NOMO-1 treated with DMSO at 0.1 percent for 48 hours (cell line): ENCODE measurements at regions not wholly inside any gene's neighbourhood (a gene's known extent, or its start where the extent isn't known, plus 50 kb on each side); places are given as distances from the start of the nearest gene placed in this dataset.

Source experiments
- DNase-seq: peaks from one replicate; lab custom pipeline; 2025; ENCODE audit not compliant: unreplicated experiment; lab: John Stamatoyannopoulos, UW

- no peak for DNase-seq
Measured at GRCh38 chr4:125365731-125366130, 51.0 kb downstream of the FAT4 start.

GRCh38 chr4:125368146-125368545 is 53.4 kb downstream of the FAT4 start:
- no peak for DNase-seq

GRCh38 chr4:125368671-125369081 is 53.9 kb downstream of the FAT4 start:
- DNase-seq = no peak

DNA sequence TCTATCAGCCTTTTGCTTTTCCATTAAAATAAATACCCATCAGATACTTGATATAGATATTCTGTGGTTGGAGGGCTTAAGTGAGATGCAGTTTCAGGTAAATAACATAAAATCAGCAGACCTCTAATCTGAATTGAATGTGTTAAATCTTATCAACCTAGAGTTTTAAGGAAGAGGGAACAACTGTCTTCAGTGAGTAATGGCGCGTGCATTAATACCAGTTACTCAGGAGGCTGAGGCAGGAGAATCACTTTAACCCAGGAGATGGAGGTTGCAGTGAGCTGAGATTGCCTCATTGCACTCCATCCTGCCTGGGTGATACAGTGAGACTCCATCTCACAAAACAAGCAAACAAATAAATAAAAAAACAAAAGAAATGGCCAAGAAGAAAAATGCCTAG is 54.3 kb downstream of the FAT4 start:
- no peak for DNase-seq

DNA sequence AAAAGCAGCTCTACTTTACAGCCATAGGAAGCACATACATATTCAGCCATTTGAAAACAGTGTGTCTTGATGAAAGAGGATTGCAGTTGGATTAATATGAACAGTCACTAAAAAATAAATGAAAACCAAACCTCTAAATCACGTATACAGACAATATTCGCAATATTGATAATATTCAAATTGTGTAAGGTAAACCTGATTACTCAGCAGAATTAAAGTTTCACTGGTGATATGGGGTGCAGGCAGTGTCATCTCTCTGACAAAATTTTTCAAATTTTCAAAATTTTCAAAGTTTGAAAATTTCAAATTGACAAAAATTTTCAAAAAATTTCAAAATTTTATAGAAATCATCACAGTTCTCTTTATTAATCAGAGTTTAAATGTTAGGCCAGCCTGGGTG is 55.7 kb downstream of the FAT4 start:
- no peak for DNase-seq

DNA sequence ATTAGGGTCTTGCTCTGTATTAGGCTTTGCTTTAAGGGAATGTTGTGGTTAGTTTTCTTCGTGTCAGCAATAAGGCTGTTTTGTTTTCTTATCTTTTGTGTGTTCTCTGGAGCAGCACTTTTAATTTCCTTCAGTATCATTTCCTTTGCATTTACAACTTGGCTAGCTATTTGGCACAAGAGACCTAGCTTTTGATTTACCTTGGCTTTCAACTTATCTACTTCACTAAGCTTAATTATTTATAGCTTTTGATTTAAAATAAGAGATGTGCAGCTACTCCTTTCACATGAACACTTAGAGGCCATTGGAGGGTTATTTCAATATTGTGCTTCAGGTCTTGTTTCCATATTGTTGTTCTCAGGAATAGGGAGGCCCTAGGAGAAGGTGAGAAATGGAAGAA is 68.2 kb downstream of the FAT4 start:
- DNase-seq = no peak

DNA sequence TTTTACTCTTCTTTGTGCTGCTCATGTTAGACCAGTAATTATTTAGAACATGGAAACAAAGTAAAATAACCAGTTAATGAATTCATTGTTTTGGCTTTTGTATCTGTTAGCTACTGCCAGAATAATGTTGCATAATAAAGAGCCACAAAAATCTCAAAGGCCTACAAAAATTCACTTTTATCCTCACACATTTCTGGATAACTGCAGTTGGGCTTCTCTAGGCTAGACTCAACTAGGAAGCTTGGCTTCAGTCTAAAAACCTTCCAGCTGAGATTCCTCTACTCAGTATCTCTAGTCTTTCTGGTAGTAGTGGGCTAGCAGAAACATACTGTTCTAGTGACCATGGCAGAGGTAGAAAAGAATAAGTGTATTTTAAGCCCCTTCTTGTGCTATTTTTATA is 73.0 kb downstream of the FAT4 start:
- DNase-seq = no peak

DNA sequence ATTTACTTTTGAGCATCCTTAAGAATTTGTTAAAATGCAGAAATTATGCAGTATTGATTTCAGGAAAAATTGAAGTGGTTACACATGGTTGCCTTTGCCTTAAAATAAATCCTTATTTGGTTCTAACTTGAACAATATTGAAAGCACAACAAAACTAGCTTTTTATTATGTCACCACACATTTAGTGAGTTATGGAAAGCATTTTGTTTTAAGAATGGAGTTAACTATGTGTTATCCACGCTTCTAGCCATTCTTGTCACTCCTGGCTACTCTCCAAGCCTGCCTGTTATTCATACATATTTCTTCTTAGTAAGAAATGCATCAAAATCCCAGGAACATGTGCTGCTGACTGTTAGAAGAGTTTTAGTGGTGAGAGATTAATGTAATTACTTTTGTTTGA is 73.9 kb downstream of the FAT4 start:
- DNase-seq = no peak

GRCh38 chr4:125389713-125390112 is 75.0 kb downstream of the FAT4 start:
- DNase-seq = no peak

GRCh38 chr4:125390126-125390525 is 75.4 kb downstream of the FAT4 start:
- DNase-seq = no peak

DNA sequence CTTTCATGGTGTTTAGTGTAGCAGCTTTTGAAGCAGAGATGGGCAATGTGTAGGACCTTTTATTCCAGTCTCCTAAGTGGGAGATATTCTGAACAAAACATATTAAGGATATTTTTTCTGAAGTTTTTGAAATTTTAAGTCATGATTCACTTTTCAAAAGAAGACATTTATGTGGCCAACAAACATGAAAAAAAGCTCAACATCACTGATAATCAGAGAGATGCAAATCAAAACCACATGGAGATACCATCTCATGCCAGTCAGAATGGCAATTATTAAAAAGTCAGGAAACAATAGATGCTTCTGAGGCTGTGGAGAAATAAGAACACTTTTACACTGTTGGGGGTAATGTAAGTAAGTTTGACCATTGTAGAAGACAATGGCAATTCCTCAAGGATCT is 76.0 kb downstream of the FAT4 start:
- DNase-seq = no peak

DNA sequence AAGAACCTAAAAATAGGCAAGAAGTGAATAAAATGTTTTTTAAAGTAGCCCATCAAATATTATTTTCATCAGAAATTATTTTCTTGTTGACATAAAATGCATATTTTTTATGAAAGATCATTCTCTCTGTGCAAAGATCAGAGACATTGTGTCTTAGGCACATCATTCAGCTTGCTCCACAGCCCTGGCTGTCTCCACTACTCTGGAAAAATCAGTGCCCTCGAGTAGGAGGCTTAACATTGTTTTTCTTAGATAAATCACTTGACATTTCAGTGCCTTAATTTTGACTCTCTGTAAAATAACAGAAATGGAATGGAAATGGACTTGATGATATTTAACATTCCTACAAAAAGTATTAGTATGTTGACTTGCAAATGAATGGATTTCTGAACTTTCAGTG is 77.9 kb downstream of the FAT4 start:
- DNase-seq = no peak

DNA sequence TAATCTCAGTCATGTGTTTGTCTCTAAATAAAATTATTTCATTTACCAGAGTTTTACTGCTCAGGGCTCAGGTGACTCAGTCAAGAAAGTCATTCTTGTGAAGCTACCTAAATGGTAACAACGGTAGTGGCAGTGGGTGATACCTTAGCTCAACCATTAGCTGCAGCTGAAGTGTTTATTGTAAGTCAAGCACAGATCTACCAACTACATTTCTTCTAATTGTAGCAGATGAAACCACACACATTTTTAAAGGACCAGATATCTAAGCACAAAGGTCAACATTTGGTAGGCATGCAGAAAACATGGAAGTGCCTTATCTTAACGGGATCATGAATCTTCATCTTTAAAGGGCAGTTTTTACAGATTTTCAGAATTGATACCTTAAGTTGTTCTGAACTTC is 79.1 kb downstream of the FAT4 start:
- no peak for DNase-seq

DNA sequence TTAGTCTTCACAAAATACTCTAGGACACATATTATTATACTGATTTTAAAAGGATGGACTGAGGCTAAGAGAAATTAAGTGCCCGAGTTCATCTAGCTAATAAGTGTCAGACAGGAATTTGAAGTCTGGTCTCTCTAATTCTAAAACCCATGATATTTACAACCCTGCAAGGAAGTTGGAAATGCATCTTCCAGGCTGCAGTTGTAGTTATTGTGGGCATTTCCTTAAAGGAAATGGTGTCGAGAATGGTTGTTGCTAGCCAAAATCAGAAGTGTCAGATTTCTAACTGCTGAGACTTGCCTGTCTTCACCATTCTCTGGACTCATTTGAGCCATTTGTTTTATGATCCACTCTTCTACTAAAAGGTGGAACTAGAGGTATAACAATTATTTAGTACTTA is 82.5 kb downstream of the FAT4 start:
- DNase-seq = no peak

- DNase-seq = no peak
Measured at GRCh38 chr4:125398263-125399002, 83.7 kb downstream of the FAT4 start.

DNA sequence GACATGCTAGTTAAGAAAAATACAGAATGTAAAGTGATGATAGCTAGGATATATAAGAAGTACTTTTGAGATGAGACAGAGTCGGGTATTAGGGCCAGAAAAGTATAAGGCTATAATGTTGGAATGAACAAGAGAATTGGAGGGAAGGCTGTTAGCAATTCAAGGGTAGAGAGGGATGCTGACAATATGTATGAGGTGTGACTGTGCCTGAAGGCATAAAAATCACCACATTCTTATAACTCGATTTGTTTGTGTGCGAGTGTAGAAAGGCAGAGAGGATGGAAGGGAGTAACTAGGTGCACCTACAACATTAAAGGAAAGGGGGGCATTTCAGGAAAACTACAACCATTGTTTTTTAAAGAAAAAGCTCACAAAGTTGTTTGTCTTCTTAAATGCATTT is 86.0 kb downstream of the FAT4 start:
- no peak for DNase-seq

GRCh38 chr4:125401784-125402183 is 87.0 kb downstream of the FAT4 start:
- no peak for DNase-seq

- no peak for DNase-seq
Measured at GRCh38 chr4:125420526-125420925, 105.8 kb downstream of the FAT4 start.

DNA sequence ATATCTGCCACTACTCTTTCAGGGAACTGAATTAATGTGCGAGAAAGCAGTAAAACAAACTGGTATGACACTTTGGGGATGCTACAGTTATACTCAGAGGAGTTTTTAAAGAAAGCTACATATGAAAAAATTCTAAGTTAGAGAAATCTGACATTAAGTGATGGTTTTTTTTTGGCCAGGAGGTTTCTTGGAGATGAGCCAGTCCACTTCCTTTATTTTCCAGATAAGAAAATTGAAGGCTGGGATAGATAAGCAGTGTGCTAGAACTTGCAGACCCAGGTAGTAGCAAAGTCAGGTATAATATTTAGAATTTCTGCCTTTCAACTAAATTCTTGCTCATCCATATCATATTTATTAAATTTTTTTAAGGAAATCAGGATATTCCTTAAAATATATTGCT is 106.8 kb downstream of the FAT4 start:
- DNase-seq = no peak

DNA sequence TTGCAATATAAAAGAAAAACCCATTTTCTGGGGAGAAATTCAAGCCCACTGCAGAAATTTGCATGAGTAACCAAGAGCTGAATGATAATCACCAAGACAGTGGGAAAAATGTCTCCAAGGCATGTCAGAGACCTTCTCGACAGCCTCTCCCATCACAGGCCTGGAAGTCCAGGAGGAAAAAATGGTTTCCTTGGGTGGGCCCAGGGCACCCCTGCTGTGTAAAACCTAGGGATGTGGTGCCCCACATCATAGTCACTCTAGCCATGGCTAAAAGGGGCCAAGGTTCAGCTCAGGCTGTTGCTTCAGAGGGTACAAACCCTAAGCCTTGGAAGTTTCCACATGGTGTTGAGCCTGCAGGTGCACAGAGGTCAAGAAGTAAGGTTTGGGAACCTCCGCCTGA is 108.4 kb downstream of the FAT4 start:
- DNase-seq = no peak

DNA sequence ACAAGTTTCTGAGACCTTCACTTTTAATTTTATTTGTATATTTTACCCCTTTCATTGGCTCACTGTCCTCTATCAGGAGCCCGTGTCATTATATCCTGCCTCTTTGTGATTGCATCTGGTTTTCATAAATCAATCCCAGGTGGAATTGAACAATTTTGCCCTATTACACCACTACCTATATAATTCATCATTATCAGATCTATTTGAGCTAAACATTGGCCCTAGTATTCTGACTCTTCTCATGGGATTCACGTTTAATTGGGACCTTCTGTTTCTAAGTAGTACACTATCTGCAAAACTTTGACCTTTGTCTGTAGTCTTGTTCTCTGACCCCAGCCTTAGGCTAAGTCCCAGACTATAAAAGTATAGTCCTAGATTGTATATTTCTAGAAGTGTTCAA is 114.1 kb downstream of the FAT4 start:
- DNase-seq = no peak

GRCh38 chr4:125430086-125430485 is 115.3 kb downstream of the FAT4 start:
- no peak for DNase-seq

DNA sequence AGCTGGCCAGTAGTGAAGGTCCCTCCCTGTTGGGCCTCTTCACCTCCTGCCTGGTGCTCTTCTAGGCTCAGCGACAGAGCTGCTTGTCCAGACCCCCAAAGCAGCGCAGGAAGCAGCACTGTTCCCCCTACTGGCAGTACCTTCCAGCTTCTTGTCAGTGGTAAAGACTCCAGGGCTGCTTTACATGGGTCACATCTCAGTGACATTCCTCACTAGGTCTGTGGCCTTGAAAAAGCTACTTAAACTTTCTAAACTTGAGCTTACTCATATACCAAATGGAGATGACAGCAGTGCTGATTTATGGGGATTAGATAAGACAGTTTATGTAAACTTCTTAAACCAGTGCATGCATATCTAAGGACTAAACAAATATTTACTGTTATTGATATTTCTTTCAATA is 117.3 kb downstream of the FAT4 start:
- DNase-seq = no peak
